OCI-M1 (cell line): ENCODE measurements at regions not wholly inside any gene's neighbourhood (a gene's known extent, or its start where the extent isn't known, plus 50 kb on each side); places are given as distances from the start of the nearest gene placed in this dataset.

Experiments
- DNase-seq: peaks from one replicate; lab custom pipeline; 2025; lab: John Stamatoyannopoulos, UW

DNA sequence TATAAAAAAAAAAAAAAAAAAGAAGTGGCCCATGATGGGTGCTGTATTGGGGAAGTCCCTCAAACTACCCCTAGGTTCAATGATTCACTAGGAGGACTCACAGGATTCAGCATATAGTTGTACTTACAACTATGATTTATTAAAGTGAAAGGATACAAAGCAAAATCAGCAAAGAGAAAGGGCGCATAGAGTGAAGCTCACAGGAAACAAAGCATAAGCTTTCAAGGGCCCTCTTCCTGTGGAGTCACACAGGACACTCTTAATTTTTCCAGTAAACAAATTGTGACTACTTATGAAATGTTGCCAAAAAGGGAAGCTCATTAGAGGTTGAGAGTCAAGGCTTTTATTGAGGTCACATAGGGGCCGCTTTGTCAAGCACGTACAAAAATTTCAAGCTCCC, 153.7 kb upstream of the GAP43 start:
- no peak for DNase-seq

DNA sequence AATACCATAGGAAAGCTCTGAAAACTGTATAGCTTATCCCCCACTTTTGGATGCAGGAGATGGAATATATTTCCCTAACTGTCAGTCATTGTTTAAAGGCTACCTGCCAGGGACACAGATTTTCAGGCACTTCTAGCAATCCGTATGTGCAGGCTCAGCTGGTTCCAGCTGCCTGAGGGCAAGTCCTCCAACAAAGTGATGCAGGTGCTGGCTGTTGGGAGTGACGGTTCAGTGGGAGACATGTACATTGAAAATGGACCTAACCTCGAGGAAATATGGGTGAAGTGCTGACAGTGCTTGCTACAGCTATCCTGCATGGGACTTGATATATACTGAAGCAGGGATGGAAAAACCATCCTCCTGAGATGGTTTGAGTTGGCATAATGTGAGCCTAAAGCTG, 153.1 kb upstream of the GAP43 start:
- no peak for DNase-seq

DNA sequence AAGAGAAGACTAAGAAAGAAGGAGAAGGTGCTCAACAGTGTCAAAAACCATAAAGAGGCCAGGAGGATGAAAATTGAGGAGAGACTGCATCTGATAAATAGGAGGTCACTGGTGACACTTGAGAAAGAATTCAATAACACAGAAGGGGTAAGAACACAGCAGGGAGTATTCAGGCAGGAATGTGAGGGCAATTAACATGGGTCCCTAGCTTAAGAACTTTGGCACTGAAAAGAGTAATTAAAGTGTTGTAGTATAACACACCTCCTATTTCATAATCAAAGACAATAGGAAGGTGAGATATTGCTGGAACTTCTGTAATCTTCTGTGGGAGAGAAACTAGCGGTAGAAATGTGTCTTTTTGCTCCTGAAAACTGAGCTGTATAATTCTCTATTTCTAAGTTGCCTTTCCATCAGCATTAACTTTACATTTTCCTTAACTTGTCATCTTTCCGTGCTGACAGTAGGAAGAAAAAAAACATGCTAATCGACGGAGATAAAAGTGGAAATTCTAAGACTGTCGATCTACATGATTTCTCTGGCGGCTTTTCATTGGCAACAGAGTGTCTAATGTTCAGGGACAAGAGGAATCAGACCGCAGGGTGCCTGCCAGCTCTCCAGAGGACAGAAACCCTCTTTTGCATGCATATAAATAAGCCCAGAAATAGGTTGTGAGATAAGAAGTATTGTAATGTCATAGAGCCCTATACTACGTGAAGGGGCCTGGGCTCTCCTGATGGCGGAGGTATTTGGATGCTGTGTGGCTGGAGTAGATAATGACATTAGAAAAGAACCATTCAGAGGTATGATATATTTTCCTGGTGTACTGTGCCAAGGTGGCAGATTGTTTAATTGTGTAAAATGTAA, 147.9 kb upstream of the GAP43 start:
- DNase-seq, result no peak

DNA sequence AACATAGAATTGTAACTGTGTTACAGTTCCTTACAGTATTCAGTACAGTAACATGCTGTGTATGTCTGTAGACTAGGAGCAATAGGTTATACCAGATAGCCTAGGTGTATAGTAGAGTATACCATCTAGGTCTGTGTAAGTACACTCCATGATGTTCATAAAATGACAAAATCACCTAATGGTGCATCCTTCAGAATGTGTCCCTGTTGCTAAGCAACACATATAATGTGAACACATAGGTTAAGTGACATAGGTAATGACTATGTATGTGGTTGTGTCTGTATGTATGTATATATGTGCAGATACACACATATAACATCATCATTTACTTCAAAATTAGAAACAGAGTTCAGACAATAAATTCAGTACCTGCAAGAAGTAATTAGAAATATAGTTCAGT, 146.8 kb upstream of the GAP43 start:
- DNase-seq, result no peak

DNA sequence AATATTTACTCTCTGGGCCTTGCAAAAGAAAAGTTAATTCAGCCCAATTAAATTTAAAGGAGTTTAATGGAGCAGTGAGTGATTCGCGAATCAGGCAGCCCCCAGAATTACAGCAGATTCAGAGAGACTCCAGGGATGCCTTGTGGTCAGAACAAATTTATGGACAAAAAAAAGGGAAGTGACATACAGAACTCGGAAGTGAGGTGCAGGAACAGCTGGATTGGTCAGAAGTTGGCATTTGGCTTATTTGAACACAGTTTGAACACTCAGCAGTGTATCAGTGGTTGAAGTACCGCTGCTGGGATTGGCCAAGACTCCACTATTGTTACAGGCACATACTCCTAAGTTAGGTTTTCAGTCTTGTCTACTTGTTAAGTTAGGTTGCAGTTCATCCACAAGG, 145.0 kb upstream of the GAP43 start:
- peak; percentile 60 for DNase-seq

DNA sequence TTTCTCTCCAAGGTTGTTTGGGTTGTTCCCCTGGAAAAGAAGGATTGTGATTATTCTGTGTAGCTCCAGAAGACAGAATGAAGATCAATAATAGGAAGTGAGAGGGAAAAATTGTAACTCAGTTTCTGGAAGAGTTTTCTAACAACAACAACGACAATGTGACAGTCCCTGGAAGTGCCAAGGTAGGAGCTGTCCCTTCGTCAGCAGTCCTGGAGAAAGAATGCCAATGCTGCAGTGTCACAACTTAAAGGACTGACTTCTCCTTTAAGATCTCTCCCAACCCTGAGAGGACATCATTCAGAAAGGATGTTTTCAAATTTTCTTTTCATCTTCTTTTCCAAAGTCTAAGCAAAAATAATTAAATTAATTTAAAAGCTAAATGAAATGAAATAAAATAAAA, 136.4 kb upstream of the GAP43 start:
- DNase-seq, result no peak

DNA sequence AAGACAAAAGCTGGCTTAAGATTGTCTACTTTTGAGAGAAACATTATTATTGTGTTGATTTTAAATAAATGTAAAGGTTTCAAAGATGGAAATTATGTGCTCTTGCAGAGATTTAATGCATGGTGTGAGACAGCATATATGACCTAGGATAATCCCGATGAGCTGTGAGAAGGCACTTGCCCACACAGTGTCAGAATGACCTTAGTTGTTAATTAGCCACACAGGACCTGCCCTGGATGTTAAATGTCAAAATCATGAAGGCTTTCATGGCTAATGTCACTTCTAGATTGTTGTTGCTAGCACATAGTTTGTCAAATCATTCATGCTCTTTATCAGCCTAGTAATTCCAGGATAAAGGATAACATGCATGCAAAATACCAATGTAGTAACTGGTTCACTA, 135.3 kb upstream of the GAP43 start:
- DNase-seq, result no peak

DNA sequence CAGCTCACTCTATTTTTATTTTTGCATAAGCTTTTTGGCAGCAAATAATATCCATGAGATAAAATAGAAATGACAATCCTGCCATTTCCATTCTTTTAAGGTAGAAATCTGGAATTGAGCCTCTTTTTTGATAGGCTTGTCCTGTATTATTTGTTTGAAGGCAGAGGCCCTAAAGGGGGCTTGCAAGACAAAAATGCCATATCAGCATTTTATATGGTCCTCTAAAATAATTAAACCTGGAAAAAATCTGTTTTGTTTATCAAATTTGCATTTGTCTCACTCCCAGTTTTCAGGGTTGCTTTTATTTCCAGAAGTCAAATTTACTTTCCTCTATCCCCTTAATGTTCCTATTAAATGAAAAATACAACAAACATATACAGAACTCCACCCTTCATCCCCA, 134.9 kb upstream of the GAP43 start:
- DNase-seq, result no peak

DNA sequence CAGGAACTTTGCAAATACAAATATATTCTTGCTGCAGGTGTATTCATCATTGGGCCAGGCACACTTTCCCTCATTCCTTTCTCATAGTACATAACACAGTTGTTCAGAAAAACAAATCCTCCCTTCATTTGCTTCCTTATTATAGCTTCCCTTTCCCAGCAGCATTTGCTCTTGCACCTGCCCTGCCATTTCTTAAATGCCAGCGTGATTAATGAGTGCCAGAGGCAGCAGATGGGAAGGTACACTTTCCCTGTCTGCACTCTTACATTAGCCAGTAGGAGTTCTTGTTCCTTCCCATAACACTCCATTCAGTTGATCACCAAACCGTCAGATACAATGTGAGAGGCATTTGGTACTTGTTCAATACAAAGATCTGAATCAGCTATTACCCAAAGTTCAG, 128.5 kb upstream of the GAP43 start:
- no peak for DNase-seq

DNA sequence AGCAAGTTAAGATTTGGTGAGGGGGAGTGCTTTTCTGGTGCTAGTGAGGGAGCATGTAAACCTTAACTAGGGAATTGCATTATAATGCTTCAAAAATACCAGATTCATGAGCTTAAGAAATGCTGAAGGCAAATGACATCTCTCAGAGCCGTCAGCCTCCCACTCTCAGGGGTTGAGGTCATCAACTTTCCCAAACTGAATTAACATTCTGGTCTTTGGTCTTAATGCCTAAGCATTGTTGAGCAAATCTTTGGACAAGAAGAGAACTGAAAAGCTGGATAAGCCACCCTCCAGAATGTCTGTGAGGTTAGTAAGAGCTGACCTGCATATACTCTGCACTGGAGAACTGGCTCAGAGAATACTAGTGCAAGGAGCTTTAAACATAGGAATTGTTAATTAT, 124.9 kb upstream of the GAP43 start:
- DNase-seq, result no peak

DNA sequence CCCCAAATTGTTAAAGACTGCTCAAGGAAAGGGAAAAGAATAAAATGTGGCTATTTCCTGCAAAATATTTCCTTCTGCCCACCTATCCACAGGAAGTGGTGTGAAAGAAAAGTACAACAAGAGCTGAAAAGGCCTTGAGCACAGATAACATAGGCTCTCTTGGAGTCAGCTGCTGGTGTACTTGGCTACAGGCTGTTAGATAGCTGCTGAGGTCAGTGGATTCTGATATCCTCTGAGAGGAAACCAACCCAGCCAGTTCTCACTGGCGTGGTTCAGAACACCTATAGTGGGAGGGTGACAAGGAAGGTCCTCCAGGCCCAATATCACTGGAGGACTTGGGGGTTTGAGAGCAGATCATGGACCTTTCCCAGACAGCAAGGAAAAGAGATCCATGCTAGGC, 124.4 kb upstream of the GAP43 start:
- peak; percentile 8 for DNase-seq

DNA sequence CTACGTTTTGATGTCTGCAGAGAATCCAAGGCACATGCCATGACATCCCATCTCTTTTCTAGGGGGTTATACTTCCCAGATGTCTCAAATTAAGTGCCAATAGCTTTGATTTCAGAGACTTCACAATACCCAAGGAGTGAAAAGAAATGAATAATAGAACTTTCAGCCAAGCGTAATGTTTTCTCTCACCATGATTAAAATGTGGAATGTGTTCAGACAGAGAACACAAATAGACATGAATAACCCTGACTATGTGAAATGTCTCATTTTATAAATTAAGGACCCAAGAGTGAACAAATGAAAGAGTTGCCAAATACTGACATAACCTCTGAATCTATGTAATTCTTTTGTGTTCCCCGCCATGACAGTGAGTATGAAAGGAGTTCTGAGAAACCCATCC, 123.6 kb upstream of the GAP43 start:
- DNase-seq, result no peak

DNA sequence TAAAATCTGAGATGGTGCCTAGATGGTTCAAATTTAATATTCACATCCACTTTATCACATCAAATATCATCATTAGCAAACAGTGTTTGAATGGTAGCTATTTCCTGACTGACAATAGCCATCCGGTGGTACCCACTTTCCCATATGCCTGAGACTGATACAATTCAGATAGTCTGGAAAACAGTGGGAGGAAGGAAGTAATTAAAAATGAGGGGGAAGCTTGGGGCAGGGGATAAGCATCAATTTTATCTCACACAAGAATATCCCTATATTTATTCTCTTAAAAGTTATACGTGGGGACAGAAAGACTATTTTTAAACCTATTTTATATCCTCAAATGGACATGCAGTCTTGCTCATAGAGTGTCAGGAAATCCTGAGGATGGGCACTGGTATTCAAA, 122.5 kb upstream of the GAP43 start:
- DNase-seq, result no peak

DNA sequence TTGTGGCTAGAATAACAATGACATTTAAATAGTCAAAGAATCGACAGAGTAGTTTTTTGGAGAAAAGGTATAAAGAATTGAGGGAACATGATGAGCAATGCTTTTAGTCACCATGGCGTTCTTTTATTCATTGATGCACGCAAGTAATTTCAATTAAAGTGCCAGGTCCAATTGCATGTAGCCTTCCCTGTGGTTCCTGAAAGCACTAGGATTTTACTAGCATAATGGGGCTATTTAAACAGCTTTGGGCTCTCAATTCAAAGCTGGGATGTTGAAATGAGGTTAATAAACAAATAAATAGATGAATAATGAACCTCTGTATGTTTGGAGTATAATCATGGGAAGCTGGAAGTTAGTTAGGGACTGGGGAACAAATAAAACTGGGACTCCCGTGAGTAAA, 121.2 kb upstream of the GAP43 start:
- DNase-seq, result no peak

DNA sequence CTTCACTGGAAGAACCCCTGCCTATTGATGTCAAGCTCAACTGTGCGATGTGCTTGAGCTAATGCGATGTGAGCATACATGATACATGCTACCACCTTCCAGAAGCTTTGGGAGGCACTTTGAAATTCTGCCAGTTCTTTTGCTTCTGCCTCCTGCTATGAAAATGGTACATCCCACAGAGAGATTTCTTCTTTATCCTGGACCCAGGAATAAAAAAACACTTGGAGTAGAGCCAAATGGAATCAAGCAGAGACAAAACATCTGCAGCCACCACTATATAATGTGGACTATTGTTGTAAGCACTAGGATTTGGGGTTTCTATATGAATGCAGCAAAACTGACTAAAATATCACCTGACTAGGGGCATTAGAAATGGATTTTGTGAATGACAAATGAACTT, 119.9 kb upstream of the GAP43 start:
- DNase-seq, result no peak

DNA sequence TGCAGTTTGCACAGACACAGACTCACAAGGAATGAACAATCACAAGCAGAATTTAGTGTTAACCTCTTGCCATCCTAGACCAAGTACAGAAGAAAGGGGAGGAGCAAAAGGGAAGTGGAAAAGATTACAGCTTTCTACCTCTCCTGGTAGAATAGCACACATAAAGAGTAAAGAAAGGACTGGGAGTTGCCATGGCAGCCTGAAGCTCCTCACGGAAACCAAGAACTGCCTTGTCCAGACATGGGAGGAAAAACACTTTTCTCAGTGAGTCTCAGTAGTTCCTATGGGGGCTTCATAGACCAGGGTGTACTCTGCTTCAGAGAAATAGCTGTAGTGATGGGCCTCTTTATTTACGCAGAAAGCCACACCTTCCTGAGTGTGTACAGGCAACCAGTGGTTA, 114.7 kb upstream of the GAP43 start:
- no peak for DNase-seq

DNA sequence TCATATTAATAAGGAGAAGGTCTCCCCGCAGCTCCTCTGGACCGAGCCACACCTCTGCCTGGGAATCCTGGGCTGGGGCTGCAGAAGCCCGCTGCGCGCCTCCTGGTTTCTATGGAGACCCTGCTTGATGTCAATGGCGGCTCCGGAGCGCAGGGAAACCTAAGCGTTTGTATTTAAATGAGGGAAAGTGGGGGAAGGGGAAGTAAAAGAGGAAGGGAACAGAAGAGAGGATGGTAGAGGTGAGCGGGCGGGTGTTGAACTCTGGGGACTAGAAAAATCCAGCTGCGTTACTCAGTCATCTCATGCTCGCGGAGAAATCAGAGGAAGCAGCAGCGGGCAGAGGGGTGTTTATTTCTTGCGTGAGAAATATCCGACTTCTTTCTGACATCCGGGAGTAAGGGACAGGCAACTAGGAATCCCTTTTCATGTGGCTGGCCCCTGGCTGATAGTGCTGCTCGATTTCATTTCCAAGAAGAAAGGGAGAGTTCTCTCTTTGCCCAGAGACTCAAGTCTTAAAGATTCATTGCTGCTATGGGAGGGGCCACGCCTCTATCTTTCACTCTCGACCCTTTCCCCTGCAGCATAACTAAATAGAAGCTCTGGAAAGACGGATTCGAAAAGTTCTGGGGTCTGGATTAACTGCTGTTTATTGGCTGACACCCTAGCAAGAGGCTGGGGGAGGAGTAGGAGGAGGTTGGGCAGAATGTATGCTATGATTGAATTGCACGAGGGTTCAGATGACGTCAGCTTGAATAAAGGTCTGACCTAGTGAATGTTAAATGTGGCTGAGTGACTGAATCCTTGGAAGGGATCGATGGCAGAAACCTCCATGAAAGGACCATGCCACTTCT, 110.5 kb upstream of the GAP43 start:
- peak; percentile 89 for DNase-seq

DNA sequence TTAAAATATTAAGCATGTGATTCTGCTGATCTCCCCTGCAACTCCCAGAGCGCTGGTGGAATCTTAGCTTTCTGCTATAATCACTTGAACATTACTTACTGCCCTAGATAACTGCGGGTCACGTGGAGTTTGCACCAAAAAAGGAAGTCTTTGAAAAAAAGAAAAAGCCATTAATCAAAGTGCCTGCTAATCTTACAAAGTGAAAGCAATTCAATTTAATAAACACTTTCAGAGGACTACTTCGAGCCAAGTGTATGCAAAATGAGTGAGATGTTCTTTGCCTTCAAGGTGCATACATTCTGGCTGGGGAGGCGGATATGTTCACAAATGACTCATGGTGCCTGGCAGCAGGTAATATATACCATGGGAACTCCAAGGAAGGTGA, 109.9 kb upstream of the GAP43 start:
- DNase-seq, result peak; percentile 91

DNA sequence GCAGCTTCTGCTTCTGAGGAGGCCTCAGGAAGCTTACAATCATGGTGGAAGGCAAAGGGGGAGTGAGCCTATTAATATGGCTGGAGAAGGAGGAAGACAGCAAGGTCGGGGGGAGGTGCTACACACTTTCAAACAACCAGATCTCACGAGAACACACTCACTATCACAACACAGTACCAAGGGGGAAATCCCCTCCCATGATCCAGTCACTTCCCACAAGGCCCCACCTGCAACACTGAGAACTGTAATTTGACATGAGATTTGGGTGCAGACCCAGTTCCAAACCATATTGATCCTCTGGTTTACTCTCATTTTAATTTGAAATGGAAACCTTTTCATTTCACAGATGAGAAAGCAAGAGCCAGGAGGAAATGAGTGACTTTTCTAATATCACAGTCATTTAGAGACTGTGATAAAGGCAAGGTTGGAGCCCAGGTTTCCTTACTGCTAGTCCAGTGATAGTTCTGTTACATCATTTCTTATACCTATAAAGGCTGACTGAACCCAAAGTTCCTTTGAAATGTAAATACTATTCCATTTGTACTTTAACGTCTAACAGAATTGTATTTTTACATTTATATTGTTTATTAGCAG, 105.8 kb upstream of the GAP43 start:
- DNase-seq, result no peak

DNA sequence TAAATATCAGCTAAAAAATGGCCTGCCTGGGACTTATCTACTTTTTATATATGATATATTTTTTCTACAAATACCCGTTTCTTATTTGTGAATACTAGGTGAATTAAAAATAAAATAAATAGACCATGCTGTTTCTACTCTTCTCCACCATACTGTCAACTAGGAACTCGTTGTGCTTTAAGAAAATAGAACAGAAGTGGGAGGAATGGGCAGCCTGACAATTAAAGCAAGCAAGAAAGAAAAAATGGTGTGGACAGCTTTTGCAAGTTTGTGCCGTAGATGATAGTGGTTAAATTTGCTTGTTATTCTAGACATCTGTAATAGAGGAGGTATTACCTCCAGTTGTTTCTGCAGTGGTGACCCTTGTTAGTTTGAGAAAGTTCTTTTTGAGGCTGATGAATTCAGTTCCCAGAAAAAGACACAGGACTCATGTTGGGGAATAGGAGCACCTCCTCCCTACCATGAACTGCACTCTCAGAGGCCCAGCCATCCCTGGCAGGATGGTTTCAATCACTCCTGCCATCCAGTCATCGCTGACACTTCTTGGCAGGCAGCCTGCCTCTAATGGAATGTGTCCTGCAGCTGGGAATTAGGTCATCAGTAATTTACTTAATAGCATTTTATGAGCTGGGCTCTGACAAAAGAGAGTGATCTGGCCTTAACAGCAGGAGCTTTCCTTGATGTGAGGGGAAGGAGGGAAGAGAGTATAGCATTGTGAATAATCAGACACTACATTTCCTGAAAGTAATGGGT, 105.0 kb upstream of the GAP43 start:
- DNase-seq, result no peak

DNA sequence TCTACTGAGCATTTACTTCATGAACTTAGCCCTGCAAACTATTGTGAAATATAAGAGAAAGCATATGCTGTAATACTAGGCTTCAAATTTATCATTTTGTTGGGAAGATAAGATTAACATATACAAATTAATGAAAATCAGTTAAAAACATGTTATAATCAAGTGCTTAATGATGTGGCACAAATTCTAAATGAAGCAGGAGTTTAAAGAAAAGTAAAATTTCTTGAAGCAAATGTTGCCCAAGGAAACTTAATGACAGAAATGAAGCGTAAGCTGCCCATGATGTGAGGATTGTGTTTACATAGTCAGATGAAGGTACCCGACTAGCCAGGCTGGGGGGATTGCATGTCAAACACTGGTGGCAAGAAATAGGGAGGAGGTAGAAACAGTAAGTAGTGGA, 103.1 kb upstream of the GAP43 start:
- DNase-seq, result no peak

DNA sequence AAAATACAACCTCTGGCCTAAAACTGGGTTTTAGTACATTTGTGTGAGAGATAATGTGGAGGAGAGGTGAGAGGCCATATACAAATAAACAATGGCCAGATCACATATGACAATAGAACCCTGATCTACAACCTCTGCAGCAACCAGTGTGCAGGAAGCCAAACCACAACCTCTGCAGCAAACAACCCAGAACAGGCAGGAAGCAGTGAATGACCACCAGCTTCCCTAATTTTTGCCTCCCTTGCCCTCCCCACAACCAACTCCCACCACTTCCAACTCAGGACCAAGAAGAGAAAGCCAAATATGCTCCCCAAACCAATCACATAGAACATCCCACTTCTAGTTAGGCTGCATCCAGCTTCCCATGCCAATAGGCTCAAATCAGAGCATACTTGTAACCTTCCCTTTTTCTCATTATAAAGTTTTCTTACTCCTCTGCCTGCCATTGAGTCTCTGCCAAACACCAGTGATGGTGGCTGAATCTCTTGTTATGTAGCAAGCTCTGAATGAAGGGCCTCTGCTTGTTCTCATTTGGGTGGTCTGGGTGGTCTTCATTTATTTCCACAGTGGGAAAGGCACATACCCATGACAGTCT, 102.6 kb upstream of the GAP43 start:
- DNase-seq, result no peak
